Activated gamma-delta T cell treated with Interleukin-2 at 50 U/mL for 16 hours (primary cell): ENCODE measurements at regions not wholly inside any gene's neighbourhood (a gene's known extent, or its start where the extent isn't known, plus 50 kb on each side); places are given as distances from the start of the nearest gene placed in this dataset.

Experiments used
- DNase-seq: peaks from one replicate; pipeline ENCODE4 v3.0.0-alpha.2; 2020

GRCh38 chr13:106010836-106011235 lies 524.6 kb downstream of the EFNB2 start:
- no peak for DNase-seq

GRCh38 chr13:106008540-106008939 lies 526.9 kb downstream of the EFNB2 start:
- no peak for DNase-seq

- DNase-seq, result no peak
Observed at GRCh38 chr13:106007156-106007555, 528.3 kb downstream of the EFNB2 start.

GRCh38 chr13:106003651-106004050 lies 531.8 kb downstream of the EFNB2 start:
- no peak for DNase-seq

- no peak for DNase-seq
Observed at GRCh38 chr13:106001443-106001842, 534.0 kb downstream of the EFNB2 start.

- no peak for DNase-seq
Observed at GRCh38 chr13:105997581-105998550, 537.6 kb downstream of the EFNB2 start.

- DNase-seq, result no peak
Observed at GRCh38 chr13:105996391-105997025, 539.0 kb downstream of the EFNB2 start.

- no peak for DNase-seq
Observed at GRCh38 chr13:105994340-105994739, 541.1 kb downstream of the EFNB2 start.

GRCh38 chr13:105991622-105992277 lies 543.7 kb downstream of the EFNB2 start:
- DNase-seq, result no peak

- no peak for DNase-seq
Observed at GRCh38 chr13:105991131-105991530, 544.3 kb downstream of the EFNB2 start.

GRCh38 chr13:105990256-105990958 lies 545.1 kb downstream of the EFNB2 start:
- no peak for DNase-seq

- DNase-seq, result no peak
Observed at GRCh38 chr13:105984646-105985045, 550.8 kb downstream of the EFNB2 start.

GRCh38 chr13:105984236-105984635 lies 551.2 kb downstream of the EFNB2 start:
- DNase-seq, result no peak

GRCh38 chr13:105982219-105982930 lies 553.1 kb downstream of the EFNB2 start:
- no peak for DNase-seq

- no peak for DNase-seq
Observed at GRCh38 chr13:105979131-105980011, 556.1 kb downstream of the EFNB2 start.

GRCh38 chr13:105974380-105974779 lies 561.1 kb downstream of the EFNB2 start:
- DNase-seq, result no peak

GRCh38 chr13:105972811-105973590 lies 562.5 kb downstream of the EFNB2 start:
- DNase-seq, result no peak

GRCh38 chr13:105972306-105972721 lies 563.1 kb downstream of the EFNB2 start:
- DNase-seq, result no peak

GRCh38 chr13:105971738-105972137 lies 563.7 kb downstream of the EFNB2 start:
- no peak for DNase-seq

- DNase-seq, result no peak
Observed at GRCh38 chr13:105971312-105971711, 564.1 kb downstream of the EFNB2 start.
